HG03025 (cell line): ENCODE measurements at regions not wholly inside any gene's neighbourhood (a gene's known extent, or its start where the extent isn't known, plus 50 kb on each side); places are given as distances from the start of the nearest gene placed in this dataset.
A peak's percentile ranks its signal among the peaks of the same experiment; 100 is the strongest.
"Not testable (repeated sequence)": the region's sequence is repeated elsewhere in the genome, so short reads cannot be mapped to it uniquely, and the experiment has no call there.

Experiments
- ATAC-seq: cut with Tn5 transposase; IDR thresholded peaks from one replicate; pipeline ENCODE4 v1.9.1; 2021; ENCODE audit warnings: mild to moderate bottlenecking, moderate library complexity; ENCODE audit not compliant: unreplicated experiment, low FRiP score

DNA sequence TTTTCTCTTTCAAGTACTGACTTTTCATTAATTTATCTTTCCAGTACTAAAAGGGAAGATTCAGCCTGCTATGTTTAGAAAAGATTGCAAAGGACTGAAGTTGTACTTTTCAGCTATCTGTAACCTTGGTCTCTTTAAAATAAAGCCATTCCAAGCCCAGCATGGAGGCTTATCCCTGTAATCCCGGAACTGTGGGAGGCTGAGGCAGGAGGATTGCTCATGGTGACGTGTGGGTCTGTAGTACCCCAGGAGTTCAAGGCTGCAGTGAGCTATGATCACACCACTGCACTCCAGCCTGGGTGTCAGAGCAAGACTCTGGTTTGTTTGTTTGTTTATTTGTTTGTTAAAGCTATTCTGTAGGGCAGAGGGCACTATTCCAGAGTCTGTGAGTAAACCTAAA is 50.6 kb upstream of the TMEM170B start:
- ATAC-seq = no peak

DNA sequence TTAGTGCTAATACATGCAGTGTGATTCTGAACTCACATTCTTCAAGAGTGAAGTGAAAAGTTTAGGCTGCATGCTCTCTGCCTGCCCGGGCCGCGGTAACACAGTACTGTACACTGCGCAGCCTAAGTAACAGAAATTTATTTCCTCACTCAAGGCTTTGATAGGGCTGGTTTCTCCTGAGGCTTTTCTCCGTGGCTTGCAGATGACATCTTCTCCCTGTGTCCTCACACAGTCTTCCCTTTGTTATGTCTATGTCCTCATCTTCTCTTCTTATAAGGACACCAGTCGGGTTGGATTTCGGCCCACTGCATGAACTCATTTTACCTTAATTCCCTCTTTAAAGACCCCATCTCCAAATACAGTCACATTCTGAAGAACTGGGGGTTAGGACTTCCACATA is 51.1 kb upstream of the TMEM170B start:
- no peak for ATAC-seq

DNA sequence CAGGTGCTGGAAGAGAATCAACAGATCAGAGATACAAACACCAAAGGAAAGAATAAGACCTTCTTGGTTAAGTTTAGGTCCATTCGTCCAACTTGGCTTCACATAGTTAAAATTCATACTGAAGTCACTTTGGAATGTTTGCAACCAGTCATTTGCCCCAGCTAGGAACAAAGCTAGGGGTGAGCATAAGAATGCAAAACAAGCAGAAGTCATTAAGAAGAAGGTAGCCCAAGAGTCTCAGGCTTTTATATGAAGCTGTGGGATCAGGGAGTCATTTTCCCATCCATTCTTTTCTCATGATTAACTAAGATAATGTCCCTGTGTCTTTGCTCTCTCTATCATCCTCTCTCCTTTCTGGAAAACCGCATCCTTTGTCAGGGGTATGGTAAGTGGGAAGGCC is 51.5 kb upstream of the TMEM170B start:
- ATAC-seq = no peak

DNA sequence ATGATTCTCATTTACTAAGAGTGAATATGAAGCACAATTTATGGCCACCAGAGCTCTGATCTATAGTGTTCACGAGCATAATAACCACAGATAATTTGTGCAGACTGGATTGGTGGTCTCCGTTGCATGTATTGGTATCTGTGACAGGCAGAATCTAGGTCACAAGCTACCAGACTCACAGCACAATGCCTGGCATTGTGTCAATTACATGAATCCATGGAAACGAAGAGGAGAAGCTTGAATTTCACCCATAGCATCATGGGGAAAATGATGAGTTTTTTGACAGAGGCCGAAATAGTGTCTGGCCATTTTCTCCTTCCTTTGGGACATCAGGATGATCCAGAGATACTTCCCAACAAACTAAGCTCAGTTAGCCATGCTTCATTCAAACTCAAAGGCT is 52.3 kb upstream of the TMEM170B start:
- no peak for ATAC-seq

DNA sequence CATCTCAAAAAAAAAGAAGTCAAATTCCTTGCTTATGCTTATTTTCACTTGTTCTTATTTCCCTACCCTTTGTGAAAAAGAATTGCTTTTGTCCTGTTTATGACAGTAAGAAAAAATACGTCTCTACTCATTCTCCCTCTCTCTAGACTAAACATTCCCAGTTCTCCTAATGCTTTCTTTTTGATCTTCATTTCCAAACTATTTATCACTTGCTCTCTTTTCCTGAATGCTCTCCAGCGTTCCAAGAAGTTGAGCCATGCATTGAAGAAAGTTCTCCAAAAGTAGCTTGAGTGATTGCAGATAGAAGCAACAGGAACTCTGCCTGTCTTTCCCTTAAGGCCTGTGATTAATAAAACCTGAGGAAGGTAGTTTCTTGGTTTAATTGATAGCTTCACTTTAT is 53.1 kb upstream of the TMEM170B start:
- ATAC-seq = no peak

DNA sequence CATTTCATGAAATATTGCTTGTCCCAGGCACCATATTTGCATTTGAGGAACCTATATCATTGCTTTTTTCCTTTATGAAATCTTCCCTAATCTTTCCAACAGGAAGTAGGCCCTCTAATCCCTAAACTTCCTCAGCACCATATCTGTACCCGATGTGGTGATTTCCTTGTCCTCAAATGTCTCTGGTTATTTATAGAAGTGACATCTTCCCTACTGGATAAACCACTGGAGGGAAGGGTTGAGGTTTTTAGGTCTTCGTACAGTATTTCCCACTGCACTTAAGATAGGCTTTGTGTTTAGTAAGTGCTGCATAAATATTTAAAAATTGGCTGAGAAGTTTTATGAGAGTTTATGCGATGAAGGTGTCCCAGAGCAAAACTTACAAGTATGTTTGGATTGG is 54.9 kb upstream of the TMEM170B start:
- no peak for ATAC-seq

DNA sequence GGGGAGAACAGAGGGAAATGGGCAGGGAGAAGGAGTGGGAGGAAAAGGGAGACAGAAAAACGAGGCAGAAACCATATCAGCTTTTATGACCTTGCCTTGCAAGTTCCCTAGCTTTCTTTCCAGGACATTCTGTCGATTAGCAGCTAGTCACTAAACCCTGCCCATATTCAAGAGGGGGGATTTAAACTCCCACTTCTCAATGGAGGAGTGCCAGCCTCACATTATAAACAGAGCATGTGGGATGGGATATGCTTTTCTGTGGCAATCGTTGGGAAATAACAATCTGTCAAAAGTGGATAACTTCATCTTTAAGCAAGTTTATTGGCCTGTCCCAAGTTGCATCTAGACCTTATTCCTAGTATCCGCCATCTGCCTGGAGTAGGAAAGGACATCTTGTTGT is 57.0 kb upstream of the TMEM170B start:
- no peak for ATAC-seq

DNA sequence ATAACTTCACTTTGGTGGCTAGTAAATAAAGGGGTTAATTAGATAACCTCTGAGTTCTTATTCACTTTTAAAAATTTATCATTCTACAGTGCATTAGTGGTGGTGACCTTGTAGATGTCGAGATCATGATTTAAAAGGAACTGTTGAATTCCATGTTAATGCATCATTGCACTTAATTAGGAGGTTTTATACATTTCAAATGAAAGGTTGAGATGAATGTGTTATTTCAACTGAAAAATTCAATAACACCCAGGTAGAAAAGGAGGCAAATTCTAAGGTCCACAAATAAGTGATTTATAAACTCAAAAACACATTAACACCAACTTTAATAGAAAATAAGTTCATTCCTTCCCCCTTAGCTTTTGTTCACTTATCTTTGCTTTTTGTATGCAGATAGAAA is 58.3 kb upstream of the TMEM170B start:
- ATAC-seq = no peak

DNA sequence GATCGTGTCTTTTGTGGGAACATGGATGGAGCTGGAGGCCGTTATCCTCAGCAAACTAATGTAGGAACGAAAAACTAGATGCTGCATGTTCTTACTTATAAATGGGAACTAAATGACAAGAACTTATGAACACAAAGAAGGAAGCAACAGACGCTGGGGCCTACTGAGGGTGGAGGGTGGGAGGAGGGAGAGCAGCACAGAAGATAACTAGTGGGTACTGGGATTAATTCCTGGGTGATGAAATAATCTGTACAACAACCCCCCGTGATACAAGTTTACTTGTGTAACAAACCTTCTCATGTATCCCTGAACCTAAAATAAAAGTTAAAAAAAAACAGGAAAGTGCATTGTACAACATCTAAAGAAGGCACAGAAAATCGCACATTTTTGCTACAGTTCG is 59.0 kb upstream of the TMEM170B start:
- ATAC-seq = no peak

DNA sequence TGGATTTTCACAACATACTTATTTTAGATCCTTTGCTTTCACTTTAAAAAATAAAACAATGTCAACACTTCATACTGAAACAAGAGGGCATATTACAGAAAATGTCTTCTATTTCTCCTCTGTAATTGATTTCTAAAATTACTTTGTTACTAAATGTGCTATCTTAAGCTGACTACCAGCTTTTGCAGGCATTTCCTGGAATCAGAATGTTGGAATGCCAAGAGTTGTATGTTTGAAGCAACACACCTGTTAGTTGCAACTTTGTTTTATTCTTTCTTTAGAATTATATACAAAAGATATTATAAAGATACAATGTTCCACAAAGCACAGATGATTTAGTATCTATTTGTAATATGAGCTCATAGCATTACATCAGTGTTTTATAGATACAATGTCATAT is 62.5 kb upstream of the TMEM170B start:
- ATAC-seq = no peak

DNA sequence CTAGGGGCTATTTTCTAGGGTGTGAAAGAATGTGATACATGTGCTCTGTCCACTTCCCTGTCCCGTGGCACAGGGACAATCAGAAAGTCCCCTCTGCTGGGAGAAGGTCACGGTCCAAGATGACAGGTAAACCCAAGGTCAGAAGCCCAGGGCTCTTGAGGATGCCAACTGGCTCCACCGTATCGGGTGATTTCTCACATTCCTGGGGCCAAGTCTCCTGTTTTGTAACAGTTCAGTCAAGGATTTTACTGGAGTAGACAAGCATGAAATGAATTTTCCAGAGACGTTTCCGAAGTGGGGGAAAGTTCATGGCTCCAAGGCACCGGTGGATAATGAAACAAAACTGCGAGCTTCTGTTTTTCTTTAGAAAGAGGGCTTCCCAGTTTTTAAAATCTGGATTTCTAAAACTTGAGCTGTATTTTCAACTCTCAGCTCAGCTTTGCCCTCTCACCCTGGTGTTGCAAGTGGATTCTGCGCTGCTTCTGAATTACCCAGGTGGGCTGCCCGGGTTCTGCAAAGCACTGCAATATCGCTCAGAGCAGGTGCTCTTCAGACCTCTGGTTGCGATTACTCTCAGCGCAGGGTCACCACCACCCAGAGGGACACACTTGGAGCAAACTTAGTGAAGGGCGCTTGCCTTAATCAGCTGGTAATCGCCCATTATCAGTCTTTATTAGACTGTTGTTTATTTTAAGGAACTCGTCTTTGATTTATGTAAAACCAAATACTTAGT is 64.4 kb upstream of the TMEM170B start:
- no peak for ATAC-seq

DNA sequence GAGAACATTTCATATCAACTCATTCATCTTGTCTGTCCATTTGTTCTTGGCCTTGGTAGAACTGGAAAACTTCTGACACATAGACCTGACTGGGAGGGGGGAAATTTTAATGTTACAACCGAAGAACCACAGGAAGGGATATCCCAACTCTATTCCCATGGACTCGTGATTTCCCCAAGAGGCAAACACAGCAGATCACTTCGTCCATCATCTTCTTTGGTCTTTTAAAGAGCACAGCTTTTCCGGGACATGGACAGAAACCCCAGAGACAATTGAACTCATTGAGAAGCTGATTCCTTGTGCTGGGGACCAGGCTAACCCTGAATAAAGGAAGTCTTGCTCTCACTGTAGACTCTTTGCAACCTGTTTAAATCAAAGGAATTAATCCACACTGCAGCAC is 66.3 kb upstream of the TMEM170B start:
- no peak for ATAC-seq

DNA sequence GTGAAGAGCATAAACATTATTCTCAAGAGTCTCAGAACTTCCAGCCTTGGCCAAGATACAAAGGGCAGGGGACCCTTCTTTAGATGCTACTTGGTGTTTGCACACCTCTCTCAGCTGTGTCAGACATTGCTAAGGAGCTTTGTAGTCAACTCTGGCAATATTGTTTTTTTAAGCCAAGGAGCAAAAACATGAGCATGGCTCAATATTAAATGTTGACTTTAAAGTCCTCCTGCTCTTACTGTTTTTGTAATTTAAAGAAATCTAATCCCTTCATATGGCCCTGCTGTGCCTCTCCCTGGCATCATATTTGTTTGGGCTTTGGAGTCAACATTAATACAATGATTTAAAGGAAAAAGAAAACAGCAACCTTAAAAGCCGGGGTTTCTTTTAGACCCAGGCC is 67.9 kb upstream of the TMEM170B start:
- ATAC-seq = no peak

DNA sequence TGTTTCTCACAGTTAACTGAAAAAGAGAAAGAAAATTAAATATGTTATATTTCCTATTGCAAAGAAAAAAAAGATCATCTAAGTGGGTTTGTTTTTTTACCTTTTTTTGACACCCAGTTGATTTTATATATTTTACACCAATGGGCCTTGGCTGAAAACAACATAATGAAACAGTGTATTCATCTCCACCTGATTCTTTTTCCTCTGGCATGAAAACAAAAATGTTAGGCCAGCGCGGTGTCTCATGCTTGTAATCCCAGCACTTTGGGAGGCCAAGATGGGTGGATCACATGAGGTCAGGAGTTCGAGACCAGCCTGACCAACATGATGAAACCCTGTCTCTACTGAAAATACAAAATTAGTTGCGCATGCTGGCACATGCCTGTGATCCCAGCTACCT is 69.3 kb upstream of the TMEM170B start:
- not testable (repeated sequence) for ATAC-seq

DNA sequence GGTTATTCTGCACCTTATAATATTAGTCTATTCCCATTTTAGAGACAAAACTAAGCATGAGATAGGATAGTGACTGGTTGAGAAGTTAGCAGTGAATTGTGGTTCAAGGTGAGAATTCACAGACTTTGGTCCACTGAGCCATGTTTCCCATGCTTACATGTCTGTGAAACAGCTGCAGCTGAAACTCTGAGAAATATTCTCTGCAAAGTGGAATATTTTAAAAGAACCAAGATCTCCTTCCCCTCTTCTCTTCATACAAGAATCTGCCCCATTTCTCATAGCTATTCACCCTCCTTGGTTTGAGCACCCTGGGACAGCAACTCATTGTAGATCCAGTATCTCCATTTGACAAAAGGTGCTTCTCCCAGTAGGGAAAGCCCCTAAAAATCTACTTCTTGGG is 70.2 kb upstream of the TMEM170B start:
- no peak for ATAC-seq

DNA sequence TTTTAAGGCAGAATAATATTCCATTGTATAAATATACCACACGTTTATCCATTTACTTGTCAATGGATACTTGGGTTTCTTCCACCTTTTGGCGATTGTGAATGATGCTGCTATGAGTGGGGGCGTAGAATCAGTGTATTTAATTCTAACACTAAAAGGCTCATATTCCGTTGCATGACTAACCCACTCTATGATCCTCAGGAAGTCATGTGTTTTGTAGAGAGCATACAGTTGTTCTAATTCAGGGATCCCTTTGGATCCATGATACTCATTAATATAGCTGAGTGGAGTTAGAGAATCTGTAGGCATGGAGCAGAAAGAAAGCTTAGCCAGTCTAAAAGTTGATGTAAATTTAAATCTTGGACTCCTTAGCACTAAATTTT is 74.2 kb upstream of the TMEM170B start:
- ATAC-seq = no peak

DNA sequence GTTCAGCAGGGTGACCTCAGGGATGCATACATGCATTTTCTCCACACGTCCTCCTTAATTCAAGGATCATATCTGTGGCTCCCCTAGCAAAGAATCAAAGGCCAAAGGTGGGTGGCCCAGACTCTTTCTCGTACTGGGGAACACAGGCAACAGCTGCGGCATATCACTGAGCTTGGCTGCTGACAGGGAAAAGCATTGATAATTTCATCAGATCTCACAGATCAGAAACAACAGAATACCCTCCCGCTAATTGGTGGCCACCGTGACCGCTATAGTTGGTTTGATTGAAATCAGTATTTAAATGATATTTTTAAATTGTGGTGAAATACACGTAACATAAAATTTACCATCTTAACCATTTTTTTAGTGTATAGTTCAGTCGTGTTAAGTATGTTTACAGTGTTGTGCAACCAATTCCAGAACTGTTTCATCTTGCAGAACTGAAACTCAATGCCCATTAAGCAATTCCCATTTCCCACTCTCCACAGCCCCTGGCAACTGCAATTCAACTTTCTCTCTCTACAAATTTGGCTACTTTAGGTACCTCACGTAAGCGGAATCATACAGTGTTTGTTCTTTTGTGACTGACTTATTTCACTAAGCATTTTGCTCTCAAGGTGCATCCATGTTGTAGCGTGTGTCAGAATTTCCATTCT is 74.7 kb upstream of the TMEM170B start:
- ATAC-seq = no peak

DNA sequence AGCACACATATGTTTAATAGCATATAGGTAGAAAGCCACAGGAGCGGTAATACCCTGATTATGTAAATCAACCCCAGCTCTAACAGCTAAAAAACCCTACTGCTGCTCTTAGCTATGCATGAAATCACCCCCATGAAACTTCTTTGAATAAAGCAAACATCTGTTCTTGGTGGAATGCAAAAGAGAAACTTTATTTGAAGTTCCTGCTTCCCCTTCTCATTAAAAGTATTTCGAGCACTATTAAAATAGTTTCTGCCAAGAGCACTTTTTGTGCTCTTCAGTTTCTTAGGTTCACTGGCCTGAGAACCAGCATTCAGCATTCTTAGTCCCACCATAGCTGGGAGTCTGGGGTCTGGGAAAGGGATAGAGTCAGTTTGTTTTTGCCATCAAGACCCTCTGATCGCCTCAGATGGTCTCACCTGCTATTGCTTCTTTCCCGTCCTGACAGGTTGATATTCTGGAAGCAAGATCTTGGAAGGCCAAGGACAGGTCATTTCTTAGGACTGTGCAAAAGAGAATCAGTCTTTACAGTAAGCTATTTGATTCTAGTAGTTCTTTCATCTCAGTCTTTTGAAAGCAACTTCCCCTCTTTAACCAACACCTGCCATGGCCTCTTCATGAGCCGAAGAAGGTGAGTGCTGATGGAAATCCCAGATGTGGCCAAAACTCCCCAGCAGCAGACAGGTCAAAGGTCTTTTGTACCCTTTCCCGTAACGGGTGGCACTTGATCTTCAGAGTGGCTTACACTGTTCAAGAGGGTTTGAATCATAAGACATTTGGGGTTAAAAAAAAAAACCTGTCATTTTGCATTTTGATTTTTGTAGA is 76.5 kb upstream of the TMEM170B start:
- ATAC-seq = peak; percentile 70

DNA sequence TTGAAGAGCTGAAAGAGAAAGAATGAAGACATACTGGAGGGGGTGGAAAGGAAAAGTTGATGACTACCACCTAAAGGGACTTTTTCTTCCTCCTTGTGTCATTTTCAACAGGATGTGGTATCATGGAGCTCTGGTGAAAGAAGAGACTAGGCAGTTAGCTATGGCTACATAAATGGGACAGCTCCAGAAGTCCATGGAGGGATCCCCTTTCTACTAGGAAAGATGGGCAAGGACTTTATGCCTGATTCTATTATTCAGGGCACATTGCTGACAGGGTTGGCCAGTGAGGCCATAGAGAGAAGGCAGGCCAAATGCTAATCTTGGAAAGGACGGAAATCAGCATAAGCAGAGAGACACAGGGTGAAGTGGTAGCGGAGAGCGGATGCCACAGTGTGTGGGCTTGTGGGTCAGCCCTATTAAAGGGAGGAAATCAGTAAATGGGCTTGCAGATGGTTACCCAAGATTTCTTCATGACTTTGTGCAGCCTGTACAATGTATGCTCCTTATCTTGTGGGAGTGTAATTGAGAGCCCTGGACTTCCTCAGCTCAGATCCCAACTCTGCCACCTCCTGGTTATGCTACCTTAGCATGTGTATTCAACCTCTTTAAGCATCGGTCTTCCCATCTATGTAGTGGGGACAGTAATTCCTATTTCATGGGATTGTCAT is 77.4 kb upstream of the TMEM170B start:
- peak; percentile 39 for ATAC-seq

DNA sequence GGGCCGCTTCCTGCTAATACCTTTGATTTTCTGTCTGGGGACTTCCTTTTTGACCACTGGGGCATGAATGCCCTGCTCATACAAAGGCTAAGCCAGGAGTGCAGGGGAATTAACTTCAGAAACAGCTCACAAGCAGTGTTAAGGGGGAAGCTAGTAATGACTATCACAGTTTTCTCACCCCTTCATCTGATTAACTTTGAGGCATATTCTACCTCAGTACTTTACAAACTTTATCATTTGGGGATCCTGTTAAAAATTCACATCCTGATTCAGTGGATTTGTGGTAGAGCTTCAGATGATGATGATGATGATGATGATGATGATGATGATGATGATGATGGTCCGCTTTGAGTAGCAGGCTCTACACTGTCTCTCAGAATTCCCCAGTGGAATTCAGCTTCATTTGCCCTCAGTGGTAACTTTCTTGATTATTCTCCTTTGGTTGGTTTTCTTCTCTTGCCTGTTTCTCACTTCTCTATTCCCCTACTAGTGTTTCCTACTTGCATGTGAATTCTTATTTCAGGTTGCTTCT is 78.4 kb upstream of the TMEM170B start:
- no peak for ATAC-seq

DNA sequence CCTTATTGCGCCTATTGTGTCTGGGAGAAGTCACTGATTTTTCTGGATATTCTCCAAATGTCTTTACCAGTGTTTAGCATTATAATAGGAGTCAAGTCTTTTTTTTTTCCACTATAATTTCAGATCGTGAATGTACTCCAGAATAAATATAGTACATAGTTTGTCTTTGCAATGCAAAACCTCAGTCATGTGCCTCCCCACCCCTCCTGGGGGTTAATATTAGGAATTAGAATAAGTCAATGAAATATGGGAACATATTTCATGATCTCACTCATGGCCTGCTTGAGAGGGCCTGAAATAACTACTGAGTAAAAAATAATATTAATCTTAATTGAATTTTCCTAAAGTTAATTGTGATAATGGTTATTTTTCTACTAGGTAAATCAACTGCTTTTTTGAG is 79.0 kb upstream of the TMEM170B start:
- no peak for ATAC-seq
